ENCODE measurements at regions not wholly inside any gene's neighbourhood (a gene's known extent, or its start where the extent isn't known, plus 50 kb on each side); places are given as distances from the start of the nearest gene placed in this dataset.

GRCh38 chr4:85218756-85219155 lies 252.3 kb upstream of the WDFY3 start:
- Histone ChIP-seq H3K9me3 (ENCODE audit: control insufficient read depth, insufficient read depth, low read length) (peaks cover 4% of the 10 kb centered on the region), H3K9ac (ENCODE audit: low read depth, low read length) (no peak overlapping the region), H3K4me1 (ENCODE audit: insufficient read depth, low read length) (no peaks in the 10 kb centered on the region; the same call in 1 of the 2 replicates), H3K36me3 (ENCODE audit: insufficient read depth, low read length) (no peaks in the 10 kb centered on the region)

GRCh38 chr4:85221606-85222005 lies 253.3 kb upstream of the ARHGAP24 start:
- no peak overlapping the region for H3K9ac ChIP-seq (ENCODE audit: low read depth, low read length)
- H3K9me3 ChIP-seq (ENCODE audit: control insufficient read depth, insufficient read depth, low read length), result peaks cover 4% of the 10 kb centered on the region; the same call in 1 of the 2 replicates
- no peaks in the 10 kb centered on the region for H3K36me3 ChIP-seq (ENCODE audit: insufficient read depth, low read length)
- H3K4me1 ChIP-seq (ENCODE audit: insufficient read depth, low read length), result no peaks in the 10 kb centered on the region; the same call in 1 of the 2 replicates

- H3K36me3 ChIP-seq (ENCODE audit: insufficient read depth, low read length), result no peaks in the 10 kb centered on the region
- H3K9ac ChIP-seq (ENCODE audit: low read depth, low read length), result no peak overlapping the region
- no peaks in the 10 kb centered on the region; the same call in 1 of the 2 replicates for H3K4me1 ChIP-seq (ENCODE audit: insufficient read depth, low read length)
- H3K9me3 ChIP-seq (ENCODE audit: control insufficient read depth, insufficient read depth, low read length), result peaks cover 4% of the 10 kb centered on the region; the same call in 1 of the 2 replicates
Measured at GRCh38 chr4:85222561-85222960, 252.4 kb upstream of the ARHGAP24 start.

- Histone ChIP-seq H3K4me1 (ENCODE audit: insufficient read depth, low read length) (no peaks in the 10 kb centered on the region; the same call in 1 of the 2 replicates), H3K9ac (ENCODE audit: low read depth, low read length) (no peak overlapping the region), H3K9me3 (ENCODE audit: control insufficient read depth, insufficient read depth, low read length) (no peaks in the 10 kb centered on the region; the same call in 1 of the 2 replicates), H3K36me3 (ENCODE audit: insufficient read depth, low read length) (no peaks in the 10 kb centered on the region)
Measured at GRCh38 chr4:85228264-85228663, 246.7 kb upstream of the ARHGAP24 start.

- H3K36me3 ChIP-seq (ENCODE audit: insufficient read depth, low read length), result no peaks in the 10 kb centered on the region
- H3K4me1 ChIP-seq (ENCODE audit: insufficient read depth, low read length), result no peaks in the 10 kb centered on the region
- H3K9ac ChIP-seq (ENCODE audit: low read depth, low read length), result no peak overlapping the region
- no peaks in the 10 kb centered on the region for H3K9me3 ChIP-seq (ENCODE audit: control insufficient read depth, insufficient read depth, low read length)
Measured at GRCh38 chr4:85233516-85233915, 241.4 kb upstream of the ARHGAP24 start.

- Histone ChIP-seq H3K36me3 (ENCODE audit: insufficient read depth, low read length) (no peaks in the 10 kb centered on the region), H3K4me1 (ENCODE audit: insufficient read depth, low read length) (no peaks in the 10 kb centered on the region), H3K9me3 (ENCODE audit: control insufficient read depth, insufficient read depth, low read length) (no peaks in the 10 kb centered on the region), H3K9ac (ENCODE audit: low read depth, low read length) (no peak overlapping the region)
Measured at GRCh38 chr4:85243857-85244256, 231.1 kb upstream of the ARHGAP24 start.

- H3K9ac ChIP-seq (ENCODE audit: low read depth, low read length), result no peak overlapping the region
- H3K36me3 ChIP-seq (ENCODE audit: insufficient read depth, low read length), result no peaks in the 10 kb centered on the region
- H3K4me1 ChIP-seq (ENCODE audit: insufficient read depth, low read length), result no peaks in the 10 kb centered on the region
- H3K9me3 ChIP-seq (ENCODE audit: control insufficient read depth, insufficient read depth, low read length), result no peaks in the 10 kb centered on the region
Measured at GRCh38 chr4:85244638-85245037, 230.3 kb upstream of the ARHGAP24 start.

GRCh38 chr4:85246055-85246454 lies 228.9 kb upstream of the ARHGAP24 start:
- Histone ChIP-seq H3K36me3 (ENCODE audit: insufficient read depth, low read length) (no peaks in the 10 kb centered on the region), H3K9ac (ENCODE audit: low read depth, low read length) (no peak overlapping the region), H3K9me3 (ENCODE audit: control insufficient read depth, insufficient read depth, low read length) (no peaks in the 10 kb centered on the region), H3K4me1 (ENCODE audit: insufficient read depth, low read length) (no peaks in the 10 kb centered on the region)

GRCh38 chr4:85250852-85251251 lies 224.1 kb upstream of the ARHGAP24 start:
- Histone ChIP-seq H3K36me3 (ENCODE audit: insufficient read depth, low read length) (no peaks in the 10 kb centered on the region), H3K9me3 (ENCODE audit: control insufficient read depth, insufficient read depth, low read length) (peaks cover 4% of the 10 kb centered on the region; the same call in 1 of the 2 replicates), H3K4me1 (ENCODE audit: insufficient read depth, low read length) (no peaks in the 10 kb centered on the region), H3K9ac (ENCODE audit: low read depth, low read length) (no peak overlapping the region)

- Histone ChIP-seq H3K9ac (ENCODE audit: low read depth, low read length) (no peak overlapping the region), H3K4me1 (ENCODE audit: insufficient read depth, low read length) (no peaks in the 10 kb centered on the region), H3K9me3 (ENCODE audit: control insufficient read depth, insufficient read depth, low read length) (peaks cover 4% of the 10 kb centered on the region; the same call in 1 of the 2 replicates), H3K36me3 (ENCODE audit: insufficient read depth, low read length) (no peaks in the 10 kb centered on the region)
Measured at GRCh38 chr4:85257817-85258370, 217.1 kb upstream of the ARHGAP24 start.

GRCh38 chr4:85260064-85260463 lies 214.9 kb upstream of the ARHGAP24 start:
- Histone ChIP-seq H3K36me3 (ENCODE audit: insufficient read depth, low read length) (no peaks in the 10 kb centered on the region), H3K9me3 (ENCODE audit: control insufficient read depth, insufficient read depth, low read length) (no peaks in the 10 kb centered on the region), H3K9ac (ENCODE audit: low read depth, low read length) (no peak overlapping the region), H3K4me1 (ENCODE audit: insufficient read depth, low read length) (no peaks in the 10 kb centered on the region)

GRCh38 chr4:85265234-85265633 lies 209.7 kb upstream of the ARHGAP24 start:
- Histone ChIP-seq H3K9me3 (ENCODE audit: control insufficient read depth, insufficient read depth, low read length) (no peaks in the 10 kb centered on the region; the same call in 1 of the 2 replicates), H3K4me1 (ENCODE audit: insufficient read depth, low read length) (no peaks in the 10 kb centered on the region), H3K9ac (ENCODE audit: low read depth, low read length) (no peak overlapping the region), H3K36me3 (ENCODE audit: insufficient read depth, low read length) (no peaks in the 10 kb centered on the region)

- Histone ChIP-seq H3K4me1 (ENCODE audit: insufficient read depth, low read length) (no peaks in the 10 kb centered on the region), H3K9me3 (ENCODE audit: control insufficient read depth, insufficient read depth, low read length) (no peaks in the 10 kb centered on the region; the same call in 1 of the 2 replicates), H3K36me3 (ENCODE audit: insufficient read depth, low read length) (no peaks in the 10 kb centered on the region), H3K9ac (ENCODE audit: low read depth, low read length) (no peak overlapping the region)
Measured at GRCh38 chr4:85268188-85268587, 206.8 kb upstream of the ARHGAP24 start.

- H3K9ac ChIP-seq (ENCODE audit: low read depth, low read length), result no peak overlapping the region
- no peaks in the 10 kb centered on the region for H3K36me3 ChIP-seq (ENCODE audit: insufficient read depth, low read length)
- peaks cover 3% of the 10 kb centered on the region; the same call in 1 of the 2 replicates for H3K9me3 ChIP-seq (ENCODE audit: control insufficient read depth, insufficient read depth, low read length)
- no peaks in the 10 kb centered on the region for H3K4me1 ChIP-seq (ENCODE audit: insufficient read depth, low read length)
Measured at GRCh38 chr4:85268961-85269360, 206.0 kb upstream of the ARHGAP24 start.

- H3K9me3 ChIP-seq (ENCODE audit: control insufficient read depth, insufficient read depth, low read length), result peaks cover 3% of the 10 kb centered on the region; the same call in 1 of the 2 replicates
- no peaks in the 10 kb centered on the region for H3K4me1 ChIP-seq (ENCODE audit: insufficient read depth, low read length)
- no peak overlapping the region for H3K9ac ChIP-seq (ENCODE audit: low read depth, low read length)
- H3K36me3 ChIP-seq (ENCODE audit: insufficient read depth, low read length), result no peaks in the 10 kb centered on the region
Measured at GRCh38 chr4:85274955-85275354, 200.0 kb upstream of the ARHGAP24 start.
